ENCODE measurements at regions not wholly inside any gene's neighbourhood (a gene's known extent, or its start where the extent isn't known, plus 50 kb on each side); places are given as distances from the start of the nearest gene placed in this dataset.

DNA sequence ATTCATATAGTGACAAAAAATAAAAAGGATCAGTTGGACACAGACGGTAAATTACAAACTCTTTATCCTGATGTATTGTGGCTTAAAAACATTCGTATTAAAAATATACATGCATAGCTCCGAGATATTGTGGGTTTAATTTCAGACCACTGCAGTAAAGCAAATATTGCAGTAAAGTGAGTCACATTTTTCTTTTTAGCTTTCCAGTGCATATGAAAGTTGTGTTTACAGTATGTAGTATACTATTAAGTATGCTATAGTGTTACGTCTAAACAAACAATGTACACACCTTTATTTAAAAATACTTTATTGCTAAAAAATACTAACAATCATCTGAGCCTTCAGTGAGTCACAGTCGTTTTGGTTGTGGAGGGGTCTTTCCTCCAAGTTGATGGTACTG is 551.8 kb downstream of the CETN3 start:
- Histone ChIP-seq H3K9me3 (peaks cover 0 to 3% (median 0%) of the 10 kb centered on the region in 4 donors), H3K4me1 (no peaks in the 10 kb centered on the region), H3K27me3 (no peaks in the 10 kb centered on the region), H3K4me3 (no peak overlapping the region), H3K27ac (no peak overlapping the region), H3K36me3 (no peaks in the 10 kb centered on the region)
- 81 to 85% (median 83%) methylated on average over 5 of the region's 5 CpGs for WGBS, 5 donors
- no peak for DNase-seq
- TF ChIP-seq EP300 (IDR thresholded peaks at IDR 0.05) = no peak
- TF ChIP-seq POLR2AphosphoS5 (IDR thresholded peaks at IDR 0.05) = no peak
- no peak for TF ChIP-seq POLR2A (IDR thresholded peaks at IDR 0.05)
- no peak for TF ChIP-seq CTCF (IDR thresholded peaks at IDR 0.05)
- intact Hi-C loops (cut with DNase I; ENCODE audit: low total_unique reads) = no loop called here

- 85 to 92% (median 89%) methylated on average over 2 of the region's 2 CpGs for WGBS, 5 donors
These were observed 554.1 kb downstream of the CETN3 start for GRCh38 chr5:89855417-89855816.

DNA sequence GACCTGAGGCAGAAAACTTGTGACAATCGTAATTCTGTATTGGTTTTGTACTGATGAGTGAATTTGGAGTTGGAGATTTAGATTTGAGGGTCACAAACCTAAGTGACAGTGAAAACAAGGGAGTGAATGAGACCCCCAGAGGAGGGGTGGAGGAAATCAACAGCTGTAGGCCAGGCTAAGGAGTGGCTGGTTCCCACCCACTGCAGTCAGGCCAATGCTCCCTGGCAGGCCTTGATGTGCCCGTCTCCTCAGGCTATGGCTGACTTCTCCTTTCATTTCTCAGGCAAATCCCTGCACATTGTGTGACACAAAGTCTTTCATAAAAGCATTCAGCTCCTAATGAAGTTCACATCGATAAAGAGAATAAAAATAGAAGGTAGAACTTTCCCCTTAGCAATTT is 557.6 kb downstream of the CETN3 start:
- Histone ChIP-seq H3K9me3 (no peaks in the 10 kb centered on the region), H3K4me3 (no peak overlapping the region), H3K27me3 (no peaks in the 10 kb centered on the region), H3K4me1 (peaks cover 0 to 7% (median 0%) of the 10 kb centered on the region in 4 donors), H3K27ac (no peak overlapping the region), H3K36me3 (no peaks in the 10 kb centered on the region)
- DNase-seq = no peak
- TF ChIP-seq CTCF (IDR thresholded peaks at IDR 0.05) (no peak), POLR2A (IDR thresholded peaks at IDR 0.05) (no peak), EP300 (IDR thresholded peaks at IDR 0.05) (no peak), POLR2AphosphoS5 (IDR thresholded peaks at IDR 0.05) (no peak)
- intact Hi-C loops (cut with DNase I; ENCODE audit: low total_unique reads) = no loop called here
- 66 to 81% (median 70%) methylated on average over 3 of the region's 3 CpGs for WGBS, 5 donors

More at GRCh38 chr5:89855417-89855816, 554.1 kb downstream of the CETN3 start:
- intact Hi-C loops (cut with DNase I; ENCODE audit: low total_unique reads) = no loop called here
- Histone ChIP-seq H3K27me3 (no peaks in the 10 kb centered on the region), H3K36me3 (no peaks in the 10 kb centered on the region), H3K4me1 (no peaks in the 10 kb centered on the region), H3K9me3 (peaks cover 0 to 3% (median 0%) of the 10 kb centered on the region in 4 donors), H3K4me3 (no peak overlapping the region), H3K27ac (no peak overlapping the region)
- DNase-seq = no peak
- TF ChIP-seq CTCF (IDR thresholded peaks at IDR 0.05) (no peak), POLR2A (IDR thresholded peaks at IDR 0.05) (no peak), POLR2AphosphoS5 (IDR thresholded peaks at IDR 0.05) (no peak), EP300 (IDR thresholded peaks at IDR 0.05) (no peak)

- Histone ChIP-seq H3K27ac (no peak overlapping the region), H3K36me3 (no peaks in the 10 kb centered on the region), H3K4me3 (no peak overlapping the region), H3K9me3 (no peaks in the 10 kb centered on the region), H3K4me1 (peaks cover 0 to 7% (median 0%) of the 10 kb centered on the region in 4 donors), H3K27me3 (no peaks in the 10 kb centered on the region)
- intact Hi-C loops (cut with DNase I; ENCODE audit: low total_unique reads) = no loop called here
- DNase-seq = no peak
- TF ChIP-seq POLR2AphosphoS5 (IDR thresholded peaks at IDR 0.05) (no peak), CTCF (IDR thresholded peaks at IDR 0.05) (no peak), EP300 (IDR thresholded peaks at IDR 0.05) (no peak), POLR2A (IDR thresholded peaks at IDR 0.05) (no peak)
These were observed 559.1 kb downstream of the CETN3 start for GRCh38 chr5:89850513-89850865.

Measured in stomach (tissue), 8 donors.